GOT3 (cell line): ENCODE measurements at regions not wholly inside any gene's neighbourhood (a gene's known extent, or its start where the extent isn't known, plus 50 kb on each side); places are given as distances from the start of the nearest gene placed in this dataset.
"Not testable (repeated sequence)": the region's sequence is repeated elsewhere in the genome, so short reads cannot be mapped to it uniquely, and the experiment has no call there.

Source experiments
- DNase-seq: peaks from one replicate; lab custom pipeline; 2025; ENCODE audit warnings: mixed read lengths; lab: John Stamatoyannopoulos, UW

DNA sequence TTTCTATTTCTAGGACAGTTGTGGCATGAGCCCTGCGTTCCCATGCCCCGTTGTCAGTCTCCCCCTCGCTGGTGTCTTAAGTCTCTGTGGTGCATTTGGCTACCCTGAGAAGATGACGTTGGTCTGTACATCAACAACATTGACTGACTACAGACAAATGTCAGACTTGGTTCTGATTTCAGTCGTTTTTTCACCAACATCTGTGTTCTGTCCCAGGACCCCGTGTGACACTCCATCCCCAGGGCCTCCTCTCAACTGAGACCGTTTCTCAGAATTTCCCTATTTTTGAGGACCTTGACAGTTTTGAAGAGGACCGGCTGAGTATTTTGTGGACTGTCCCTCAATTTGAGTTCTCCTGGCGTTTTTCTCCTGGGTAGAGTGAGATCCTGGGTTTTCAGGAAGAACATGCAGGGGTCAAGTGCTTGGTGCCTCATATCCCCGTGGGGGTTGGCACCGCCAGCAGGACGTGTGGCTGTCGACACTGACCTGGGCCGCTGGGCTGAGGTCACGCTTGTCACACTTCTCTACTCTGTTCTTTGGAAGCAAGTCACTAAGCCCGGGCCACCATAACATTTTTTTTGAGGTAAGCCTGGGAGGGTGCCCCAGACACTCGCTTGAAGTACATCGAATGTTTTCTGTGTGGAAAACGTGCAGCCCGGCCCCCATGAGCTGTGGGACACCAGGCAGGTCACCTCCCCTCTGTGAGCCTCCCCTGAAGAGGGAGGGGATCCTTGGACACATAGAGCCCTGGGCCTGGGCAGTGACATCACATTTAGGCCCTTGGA lies 114.4 kb upstream of the ZNF469 start:
- DNase-seq = not testable (repeated sequence)

- not testable (repeated sequence) for DNase-seq
Measured at GRCh38 chr16:88270171-88270790, 112.5 kb upstream of the ZNF469 start.

- DNase-seq = not testable (repeated sequence)
Measured at GRCh38 chr16:88271296-88271695, 111.5 kb upstream of the ZNF469 start.

DNA sequence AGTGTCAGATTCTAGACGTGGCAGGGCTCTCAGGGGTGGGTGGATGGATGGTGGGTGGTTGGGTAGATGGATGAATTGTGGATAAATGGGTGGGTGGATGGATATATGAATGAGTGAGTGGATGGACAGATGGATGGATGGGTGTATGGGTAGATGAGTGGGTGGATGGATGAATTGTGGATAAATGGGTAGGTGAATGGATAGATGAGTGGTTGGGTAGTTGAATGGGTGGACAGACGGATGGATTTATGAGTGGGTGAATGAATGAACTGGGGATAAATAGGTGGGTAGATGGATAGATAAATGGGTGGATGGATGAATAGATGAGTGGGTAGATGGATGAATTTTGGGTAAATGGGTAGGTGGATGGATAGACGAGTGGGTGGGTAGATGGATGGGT lies 111.0 kb upstream of the ZNF469 start:
- not testable (repeated sequence) for DNase-seq

DNA sequence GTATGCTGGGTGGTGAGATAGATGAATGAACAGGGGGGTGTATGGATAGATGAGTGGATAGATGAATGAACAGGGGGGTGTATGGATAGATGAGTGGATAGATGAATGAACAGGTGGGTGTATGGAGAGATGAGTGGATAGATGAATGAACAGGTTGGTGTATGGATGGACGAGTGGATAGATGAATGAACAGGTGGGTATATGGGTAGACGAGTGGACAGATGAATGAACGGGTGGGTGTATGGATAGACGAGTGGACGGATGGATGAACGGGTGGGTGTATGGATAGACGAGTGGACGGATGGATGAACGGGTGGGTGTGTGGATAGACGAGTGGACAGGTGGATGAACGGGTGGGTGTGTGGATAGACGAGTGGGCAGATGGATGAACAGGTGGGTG lies 110.3 kb upstream of the ZNF469 start:
- DNase-seq = not testable (repeated sequence)

- DNase-seq = not testable (repeated sequence)
Measured at GRCh38 chr16:88274126-88274750, 108.5 kb upstream of the ZNF469 start.

GRCh38 chr16:88274847-88275246 lies 107.9 kb upstream of the ZNF469 start:
- no peak for DNase-seq

- not testable (repeated sequence) for DNase-seq
Measured at GRCh38 chr16:88275336-88276122, 107.2 kb upstream of the ZNF469 start.

DNA sequence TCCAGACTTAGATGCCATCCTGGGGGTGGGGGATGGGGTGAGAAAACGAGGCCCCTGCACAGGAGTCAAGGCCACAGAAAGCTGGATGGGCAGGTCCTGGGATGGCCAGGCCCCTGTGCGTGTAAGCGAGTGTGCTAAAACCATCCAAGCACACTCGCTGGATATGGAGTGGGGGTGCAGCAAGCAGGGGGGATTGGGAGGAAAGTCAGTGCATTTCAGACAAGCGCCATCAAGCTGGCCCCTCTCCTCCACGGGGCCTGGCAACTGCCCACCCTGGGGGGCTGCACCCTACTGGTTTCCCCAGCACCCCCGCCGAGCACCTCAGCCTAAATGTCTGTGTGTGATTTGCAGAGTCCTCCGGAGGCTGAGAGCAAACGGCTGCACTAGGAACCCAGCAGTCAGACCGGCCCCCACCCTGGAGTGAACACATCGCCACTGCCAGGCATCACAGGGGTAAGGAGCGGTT lies 106.6 kb upstream of the ZNF469 start:
- DNase-seq = not testable (repeated sequence)

GRCh38 chr16:88276591-88276990 lies 106.2 kb upstream of the ZNF469 start:
- DNase-seq = no peak

GRCh38 chr16:88279998-88280397 lies 102.8 kb upstream of the ZNF469 start:
- DNase-seq = no peak

DNA sequence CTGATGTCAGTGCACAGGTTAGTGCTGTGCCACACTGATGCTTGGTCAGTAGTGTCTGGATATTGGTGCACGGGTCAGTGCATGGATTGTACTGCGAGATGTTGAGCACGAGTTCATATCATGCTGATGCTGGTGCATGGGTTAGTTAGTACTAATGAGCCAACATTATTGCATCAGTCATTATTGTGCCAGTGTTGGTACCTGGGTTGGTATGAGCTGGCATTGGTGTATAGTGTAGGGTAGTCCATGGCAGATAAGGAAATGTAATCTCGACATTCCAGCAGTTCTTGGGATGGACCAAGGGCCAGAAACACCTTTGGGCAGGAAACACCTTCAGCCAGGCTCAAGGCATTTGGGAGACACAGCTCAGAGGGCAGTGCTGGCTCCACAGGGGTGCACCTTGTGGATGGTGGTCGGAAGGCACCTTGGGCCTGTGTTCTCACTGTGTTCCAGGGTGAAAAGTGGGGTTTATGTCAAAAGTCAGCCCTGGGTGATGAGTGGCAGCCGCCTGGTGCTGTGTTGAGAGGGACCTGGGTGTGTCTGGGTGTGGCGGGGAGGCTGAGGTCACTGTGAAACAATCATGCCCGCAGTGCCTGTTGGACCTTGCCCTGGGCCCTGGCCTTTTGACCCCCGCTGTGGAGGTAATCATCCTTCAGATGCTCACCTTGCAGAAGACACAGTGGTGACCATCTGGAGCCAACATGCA lies 100.7 kb upstream of the ZNF469 start:
- DNase-seq = no peak

DNA sequence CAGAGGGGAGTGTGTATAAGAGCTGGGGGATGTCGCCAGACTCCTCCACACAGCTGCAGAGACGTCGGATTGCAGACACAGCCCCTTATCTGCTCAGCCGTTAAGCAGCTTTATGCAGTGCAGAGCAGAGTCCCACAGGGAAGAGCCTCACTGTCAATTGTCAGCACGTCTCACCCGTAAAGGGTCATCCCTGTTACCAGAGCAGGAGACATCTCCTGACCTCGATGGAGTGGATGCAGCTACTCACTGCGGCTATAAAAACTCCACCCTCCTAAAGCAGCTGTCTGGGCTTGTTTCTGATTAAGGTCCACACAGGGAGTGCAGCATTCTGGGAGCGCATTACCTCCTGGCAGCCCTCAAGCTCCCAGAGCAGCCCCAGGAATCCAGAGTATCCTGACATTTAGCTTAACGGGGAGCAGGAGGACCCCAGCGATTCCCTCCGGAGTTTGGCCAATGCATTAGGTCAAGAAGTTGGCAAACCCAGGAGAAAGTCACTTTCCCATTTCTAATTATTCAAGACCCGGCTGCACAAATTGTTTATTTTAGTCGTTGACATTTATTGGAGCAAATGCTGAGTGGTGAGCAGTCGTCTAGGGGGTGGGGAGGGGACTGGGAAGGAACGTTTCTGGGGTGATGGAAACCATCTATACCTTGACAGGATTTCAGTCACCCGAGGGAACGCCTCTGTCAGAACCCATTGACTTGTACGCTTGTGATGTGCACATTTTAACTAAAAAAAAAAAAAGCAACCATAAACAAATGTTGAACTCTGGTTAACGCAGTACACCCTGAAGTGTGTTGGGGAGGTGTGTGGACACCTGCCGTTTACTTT lies 100.0 kb upstream of the ZNF469 start:
- no peak for DNase-seq

GRCh38 chr16:88283596-88283995 lies 99.2 kb upstream of the ZNF469 start:
- no peak for DNase-seq

- no peak for DNase-seq
Measured at GRCh38 chr16:88284101-88284500, 98.7 kb upstream of the ZNF469 start.

- no peak for DNase-seq
Measured at GRCh38 chr16:88284626-88285513, 97.9 kb upstream of the ZNF469 start.

GRCh38 chr16:88285514-88285822 lies 97.3 kb upstream of the ZNF469 start:
- DNase-seq = no peak

DNA sequence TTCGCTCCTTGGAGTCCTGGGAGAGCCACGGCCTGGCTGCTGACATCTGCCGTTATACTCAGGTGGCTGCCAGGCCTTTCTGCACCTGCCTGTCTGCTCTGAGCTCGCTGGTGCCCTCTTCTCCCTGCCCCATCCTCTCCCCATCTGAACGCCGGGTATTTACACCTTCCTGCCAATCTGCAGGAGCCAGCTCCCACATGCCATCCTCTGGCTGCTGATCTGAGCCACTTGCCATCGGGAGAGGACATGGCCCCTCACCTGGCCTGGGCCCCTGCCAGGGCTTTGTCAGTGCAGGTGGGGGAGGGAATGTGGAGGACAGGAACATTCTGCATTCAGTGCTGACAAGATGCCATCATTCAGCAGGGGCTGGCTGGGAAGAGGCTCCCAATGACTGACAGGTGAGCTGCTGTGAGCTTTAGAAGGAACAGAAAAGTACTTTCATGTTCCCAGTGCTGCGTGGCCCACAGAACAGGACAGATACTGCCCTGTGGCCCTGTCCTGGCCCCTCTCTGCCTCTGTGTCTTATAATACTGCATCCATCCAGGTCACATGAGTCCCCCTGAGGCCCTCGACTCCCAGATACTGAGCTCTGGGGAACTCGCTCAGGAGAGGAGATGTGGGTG lies 96.3 kb upstream of the ZNF469 start:
- DNase-seq = no peak

DNA sequence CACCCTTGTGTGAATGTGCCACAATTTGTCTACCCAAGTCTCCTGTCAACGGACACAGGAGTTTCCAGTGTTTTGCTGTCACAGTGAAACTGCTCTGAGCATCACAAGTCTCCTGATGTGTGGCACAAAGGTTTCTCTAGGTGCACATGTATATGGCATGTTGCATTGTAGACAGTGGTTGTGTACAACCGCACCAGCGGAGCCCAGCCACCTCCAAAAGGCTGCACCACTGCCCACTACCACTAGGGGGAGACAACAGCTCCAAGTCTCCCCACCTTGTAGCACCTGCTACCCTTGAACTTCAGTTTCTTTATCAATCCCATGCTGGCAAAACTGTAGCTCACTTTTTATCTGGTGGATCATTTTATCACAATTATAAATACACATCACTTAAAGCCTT lies 95.5 kb upstream of the ZNF469 start:
- no peak for DNase-seq
